ENCODE measurements at regions not wholly inside any gene's neighbourhood (a gene's known extent, or its start where the extent isn't known, plus 50 kb on each side); places are given as distances from the start of the nearest gene placed in this dataset.

- DNase-seq (ENCODE audit: low read depth, low spot score) (no peak), FAIRE-seq (no peak)
Observed at GRCh38 chr2:14451312-14451711, 181.2 kb upstream of the LRATD1 start.

More at GRCh38 chr2:14451312-14451711, 181.2 kb upstream of the LRATD1 start:
- no TSS peak for BruUV-seq (replicated peaks)
- H3K9me1 ChIP-seq (replicated peaks; ENCODE audit: control insufficient read depth, extremely low read depth, insufficient read depth, low read length) = no peaks in the 10 kb centered on the region
- no peaks in the 10 kb centered on the region for H4K20me1 ChIP-seq (replicated peaks; ENCODE audit: control insufficient read depth, extremely low read depth, insufficient read depth, low read length)
- H3K9ac ChIP-seq (replicated peaks; ENCODE audit: extremely low read depth, insufficient read depth, low read length) = no peak overlapping the region
- H3K4me1 ChIP-seq (ENCODE audit: control insufficient read depth, extremely low read depth, insufficient read depth, low read length) = no peaks in the 10 kb centered on the region
- no peaks in the 10 kb centered on the region for H3K79me2 ChIP-seq (ENCODE audit: control insufficient read depth, insufficient read depth, low read length)
- TF ChIP-seq CTCF (IDR thresholded peaks at IDR 0.05; ENCODE audit: extremely low read depth in 1 of 2, insufficient read depth in 1 of 2, low read depth in 1 of 2, low read length in 2 of 2) (no peak), EZH2 (IDR thresholded peaks at IDR 0.05; ENCODE audit: borderline replicate concordance, low read depth, low read length, severe bottlenecking) (no peak), POLR2A (IDR thresholded peaks at IDR 0.05; ENCODE audit: low read depth, low read length) (no peak), GATA2 (IDR thresholded peaks at IDR 0.05; ENCODE audit: insufficient read depth, insufficient read length, low read depth, low read length) (no peak), MAX (IDR thresholded peaks at IDR 0.05; ENCODE audit: insufficient read depth, insufficient read length) (no peak), JUN (IDR thresholded peaks at IDR 0.05; ENCODE audit: borderline replicate concordance, insufficient read depth, insufficient read length, low read depth) (no peak), POLR2AphosphoS5 (IDR thresholded peaks at IDR 0.05; ENCODE audit: insufficient read depth, low read depth, low read length) (no peak), MYC (IDR thresholded peaks at IDR 0.05; ENCODE audit: low read depth, low read length) (no peak)
- H2AFZ ChIP-seq (ENCODE audit: low read depth, low read length) = no peak overlapping the region
- ChIA-PET POLR2A (no interaction called here), CTCF (no interaction called here)
- H3K9me3 ChIP-seq (replicated peaks; ENCODE audit: control insufficient read depth, insufficient read depth, low read length) = peaks cover 2% of the 10 kb centered on the region
- dilution Hi-C loops (cut with MboI; ENCODE audit: extremely low pct_ligation_motif_present, low sequenced_read_pairs) (no loop called here), intact Hi-C loops (cut with micrococcal nuclease) (no loop called here)
- no peak overlapping the region for H3K27ac ChIP-seq (ENCODE audit: insufficient read depth, low read depth, low read length)
- H3K4me3 ChIP-seq (replicated peaks in 1 of 3; ENCODE audit: insufficient read depth in 1 of 3, low read depth in 1 of 3, low read length in 3 of 3) = no peak overlapping the region
- H3K36me3 ChIP-seq (ENCODE audit: control insufficient read depth in 2 of 2, extremely low read depth in 1 of 2, insufficient read depth in 2 of 2, low read length in 2 of 2) = no peaks in the 10 kb centered on the region
- H3K27me3 ChIP-seq (ENCODE audit: control insufficient read depth in 2 of 2, insufficient read depth in 2 of 2, low read length in 2 of 2) = no peaks in the 10 kb centered on the region
- H3K4me2 ChIP-seq (ENCODE audit: insufficient read depth, low read length) = no peak overlapping the region

Measured in endothelial cell of umbilical vein (primary cell).